PC-3 (cell line): ENCODE measurements at regions not wholly inside any gene's neighbourhood (a gene's known extent, or its start where the extent isn't known, plus 50 kb on each side); places are given as distances from the start of the nearest gene placed in this dataset.
A peak's percentile ranks its signal among the peaks of the same experiment; 100 is the strongest.

Experiments used
- ATAC-seq: fragments of 200-7000 bp; cut with Tn5 transposase; 2 replicates; pipeline ENCODE4 v1.9.1; 2020; ENCODE audit warnings: mild to moderate bottlenecking, moderate library complexity
- BruUV-seq: library from RNA; stranded (reverse); fragments of 400-500 nt; replicated peaks from 2 replicates; lab custom pipeline; 2021; lab: Mats Ljungman, UMichigan
- CTCF ChIA-PET: fragments of 300-600 bp; sonication (Branson Sonifier 250); formaldehyde crosslinking; loops from one replicate; lab custom pipeline; 2022; ENCODE audit warnings: antibody characterized with exemption; lab: Charles Lee
- POLR2A ChIA-PET: fragments of 300-600 bp; sonication (Branson Sonifier 250); formaldehyde crosslinking; loops from one replicate; lab custom pipeline; 2022; ENCODE audit warnings: antibody characterized with exemption; ENCODE audit not compliant: unreplicated experiment; lab: Charles Lee
- DNase-seq: peaks from one replicate; pipeline ENCODE4 v3.0.0-alpha.2; 2015
- H2AFZ ChIP-seq: fragments of 300-600 bp; sonication (generic); 2 replicates; pipeline ENCODE4 v1.6.0; 2016; ENCODE audit warnings: antibody characterized with exemption, low read length
- H3F3A ChIP-seq: fragments of 300-600 bp; sonication (generic); one replicate; pipeline ENCODE4 v1.6.0; 2017; ENCODE audit warnings: antibody characterized with exemption, low read length, control low read depth, mild to moderate bottlenecking; ENCODE audit not compliant: unreplicated experiment
- H3K27ac ChIP-seq: fragments of 300-600 bp; sonication (generic); 2 replicates; pipeline ENCODE4 v1.5.1; 2016; ENCODE audit warnings: mild to moderate bottlenecking, low read length
- H3K27me3 ChIP-seq: fragments of 300-600 bp; sonication (generic); 2 replicates; pipeline ENCODE4 v1.6.1; 2016; ENCODE audit warnings: low read length, mixed read lengths
- H3K36me3 ChIP-seq: fragments of 300-600 bp; sonication (generic); 2 replicates; pipeline ENCODE4 v1.6.1; 2016; ENCODE audit warnings: low read depth, mixed run types, low read length, mixed read lengths
- H3K4me1 ChIP-seq: fragments of 300-600 bp; sonication (generic); 2 replicates; pipeline ENCODE4 v1.5.1; 2016; ENCODE audit warnings: low read length; ENCODE audit not compliant: insufficient read depth
- H3K4me2 ChIP-seq: fragments of 300-600 bp; sonication (generic); 2 replicates; pipeline ENCODE4 v1.6.0; 2016; ENCODE audit warnings: low read length
- H3K4me3 ChIP-seq: fragments of 300-600 bp; sonication (generic); 2 replicates; pipeline ENCODE4 v1.5.1; 2016; ENCODE audit warnings: mild to moderate bottlenecking, low read length, mixed read lengths
- H3K79me2 ChIP-seq: fragments of 300-600 bp; sonication (generic); 2 replicates; pipeline ENCODE4 v1.6.1; 2017; ENCODE audit warnings: low read length, mixed read lengths
- H3K9ac ChIP-seq: fragments of 300-600 bp; sonication (generic); 2 replicates; pipeline ENCODE4 v1.6.0; 2016; ENCODE audit warnings: mild to moderate bottlenecking, low read length
- H3K9me2 ChIP-seq: fragments of 300-600 bp; sonication (generic); replicated peaks from 2 replicates; pipeline ENCODE4 v1.6.1; 2016; ENCODE audit warnings: mixed run types, low read length, mixed read lengths
- H3K9me3 ChIP-seq: fragments of 300-600 bp; sonication (generic); 2 replicates; pipeline ENCODE4 v1.6.1; 2016; ENCODE audit warnings: low read length, mixed read lengths
- H4K20me1 ChIP-seq: fragments of 300-600 bp; sonication (generic); 2 replicates; pipeline ENCODE4 v1.6.1; 2016; ENCODE audit warnings: low read length, mixed read lengths
- EZH2 ChIP-seq: fragments of 300-600 bp; sonication (generic); IDR thresholded peaks from one replicate; pipeline ENCODE4 v1.6.1; 2017; ENCODE audit warnings: antibody characterized with exemption, mild to moderate bottlenecking, low read length; ENCODE audit not compliant: unreplicated experiment
- EZH2phosphoT487 ChIP-seq: fragments of 300-600 bp; sonication (generic); IDR thresholded peaks from 2 replicates; pipeline ENCODE4 v1.6.1; 2018; ENCODE audit warnings: mild to moderate bottlenecking, antibody characterized with exemption, low read length, borderline replicate concordance
- intact Hi-C: fragments of 100-400 bp; cut with micrococcal nuclease; formaldehyde crosslinking; loops from 2 replicates; pipeline ENCODE4 v1.9.0; 2023
- TF ChIP-seq, protein P1 (sequence below): fragments of 300-600 bp; sonication (generic); conservative IDR thresholded peaks from 2 replicates; pipeline ENCODE4 v1.5.1; 2017; ENCODE audit warnings: antibody characterized with exemption, low read depth, mild to moderate bottlenecking, low read length

DNA sequence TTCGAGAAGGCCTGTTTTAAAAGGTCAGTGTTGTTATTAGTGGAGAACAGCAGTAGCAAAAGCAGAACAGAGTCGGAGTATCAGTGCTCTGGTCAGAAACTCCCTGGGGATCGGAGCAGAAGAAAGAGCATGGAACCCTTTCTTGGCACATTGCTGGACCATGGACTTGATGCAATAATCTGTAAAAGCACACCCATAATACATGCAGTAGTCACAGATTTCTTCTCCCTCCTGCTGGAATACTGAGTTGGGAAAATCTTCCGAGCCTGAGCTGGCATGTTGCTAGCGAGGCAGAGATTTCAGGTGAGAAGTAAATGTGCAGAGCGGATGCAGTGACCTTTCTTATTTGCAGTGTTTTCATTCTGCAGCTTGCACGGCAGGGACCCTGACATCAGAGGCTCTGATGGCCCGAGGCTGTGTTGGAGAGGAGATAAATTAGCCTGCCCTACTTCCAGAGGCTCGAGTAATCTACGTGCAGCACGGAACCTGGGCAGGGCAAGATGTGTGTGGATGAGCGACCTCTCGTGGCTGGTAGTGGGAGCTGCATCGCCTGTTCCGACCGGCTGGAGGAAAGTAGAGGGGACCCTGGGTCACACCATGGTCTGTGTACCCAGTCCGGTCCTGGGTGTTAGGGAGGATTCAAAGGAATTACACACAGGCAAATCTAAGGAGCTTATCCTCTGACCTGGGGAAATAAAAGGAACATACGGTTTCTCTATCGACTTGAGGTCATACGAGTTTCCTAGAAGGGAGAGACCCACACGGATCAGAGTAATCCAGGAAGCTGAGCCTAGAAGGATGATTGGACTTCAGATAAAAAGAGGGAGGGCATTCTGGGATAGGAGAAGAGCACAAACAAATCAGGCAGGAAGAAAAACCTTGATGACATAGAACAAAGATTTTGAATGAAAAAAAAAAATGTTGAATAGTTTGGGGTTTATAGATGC lies 137.0 kb upstream of the STMND1 start:
- no peaks in the 10 kb centered on the region for H4K20me1 ChIP-seq
- no peaks in the 10 kb centered on the region for H3K9me2 ChIP-seq
- ATAC-seq (peak; percentile 94), DNase-seq (peak; percentile 79)
- ChIA-PET CTCF (interaction anchor here (0.6 to 2.6 kb wide), 6 partner anchors 18 to 204 kb away, joined by 3 to 8 read pairs (median 5); partner anchors contain the start of gene ATXN1), POLR2A (no interaction called here)
- no peak for TF ChIP-seq EZH2phosphoT487
- TF ChIP-seq, protein P1, sequence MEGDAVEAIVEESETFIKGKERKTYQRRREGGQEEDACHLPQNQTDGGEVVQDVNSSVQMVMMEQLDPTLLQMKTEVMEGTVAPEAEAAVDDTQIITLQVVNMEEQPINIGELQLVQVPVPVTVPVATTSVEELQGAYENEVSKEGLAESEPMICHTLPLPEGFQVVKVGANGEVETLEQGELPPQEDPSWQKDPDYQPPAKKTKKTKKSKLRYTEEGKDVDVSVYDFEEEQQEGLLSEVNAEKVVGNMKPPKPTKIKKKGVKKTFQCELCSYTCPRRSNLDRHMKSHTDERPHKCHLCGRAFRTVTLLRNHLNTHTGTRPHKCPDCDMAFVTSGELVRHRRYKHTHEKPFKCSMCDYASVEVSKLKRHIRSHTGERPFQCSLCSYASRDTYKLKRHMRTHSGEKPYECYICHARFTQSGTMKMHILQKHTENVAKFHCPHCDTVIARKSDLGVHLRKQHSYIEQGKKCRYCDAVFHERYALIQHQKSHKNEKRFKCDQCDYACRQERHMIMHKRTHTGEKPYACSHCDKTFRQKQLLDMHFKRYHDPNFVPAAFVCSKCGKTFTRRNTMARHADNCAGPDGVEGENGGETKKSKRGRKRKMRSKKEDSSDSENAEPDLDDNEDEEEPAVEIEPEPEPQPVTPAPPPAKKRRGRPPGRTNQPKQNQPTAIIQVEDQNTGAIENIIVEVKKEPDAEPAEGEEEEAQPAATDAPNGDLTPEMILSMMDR = peak; percentile 95
- peak overlapping the region; percentile 63 for H2AFZ ChIP-seq
- no peaks in the 10 kb centered on the region for H3F3A ChIP-seq
- H3K79me2 ChIP-seq = no peaks in the 10 kb centered on the region
- H3K27ac ChIP-seq = no peak overlapping the region
- peak overlapping the region; percentile 42 for H3K4me3 ChIP-seq
- BruUV-seq = no TSS peak
- H3K4me1 ChIP-seq = peaks cover 24% of the 10 kb centered on the region
- H3K9me3 ChIP-seq = no peaks in the 10 kb centered on the region
- no peaks in the 10 kb centered on the region for H3K36me3 ChIP-seq
- H3K27me3 ChIP-seq = no peaks in the 10 kb centered on the region
- H3K4me2 ChIP-seq = peak overlapping the region; percentile 68
- H3K9ac ChIP-seq = no peak overlapping the region
- intact Hi-C loops = loop anchor here (1.0 kb wide), 2 partner anchors 121 to 201 kb away; no protein-coding TSS in a partner anchor

DNA sequence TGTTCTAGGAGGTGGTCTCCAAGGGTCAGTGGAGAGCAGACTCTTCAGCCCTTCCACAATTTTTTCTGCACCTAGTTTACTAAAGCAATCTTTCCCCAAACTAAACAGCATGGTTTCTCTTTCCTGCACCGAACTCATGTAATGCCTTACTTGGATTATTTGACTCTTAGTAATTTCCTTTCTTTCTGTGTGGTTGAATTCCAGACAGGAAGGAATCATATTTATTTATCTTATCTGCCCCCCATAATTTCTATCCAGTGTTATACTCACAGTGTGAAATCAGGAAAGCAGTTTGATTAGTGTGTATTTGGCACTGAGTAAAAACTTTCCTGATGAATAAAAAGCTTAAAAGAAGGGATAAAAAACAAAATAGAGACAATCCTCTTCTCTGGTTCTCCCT lies 140.3 kb upstream of the STMND1 start:
- H3K4me1 ChIP-seq = peaks cover 24% of the 10 kb centered on the region
- H4K20me1 ChIP-seq = no peaks in the 10 kb centered on the region
- intact Hi-C loops = no loop called here
- H3K27ac ChIP-seq = no peak overlapping the region
- no peaks in the 10 kb centered on the region for H3K9me3 ChIP-seq
- no peak for TF ChIP-seq EZH2
- no peak for TF ChIP-seq EZH2phosphoT487
- TF ChIP-seq, protein P1 = no peak
- DNase-seq = peak; percentile 6
- H3F3A ChIP-seq = no peaks in the 10 kb centered on the region
- H3K4me2 ChIP-seq = no peak overlapping the region
- BruUV-seq = no TSS peak
- no peak overlapping the region; the same call in 1 of the 2 replicates for H2AFZ ChIP-seq
- H3K36me3 ChIP-seq = no peaks in the 10 kb centered on the region
- ATAC-seq = no peak
- H3K9me2 ChIP-seq = no peaks in the 10 kb centered on the region
- ChIA-PET CTCF (no interaction called here), POLR2A (no interaction called here)
- no peak overlapping the region for H3K4me3 ChIP-seq
- no peak overlapping the region for H3K9ac ChIP-seq
- no peaks in the 10 kb centered on the region for H3K27me3 ChIP-seq
- H3K79me2 ChIP-seq = no peaks in the 10 kb centered on the region

DNA sequence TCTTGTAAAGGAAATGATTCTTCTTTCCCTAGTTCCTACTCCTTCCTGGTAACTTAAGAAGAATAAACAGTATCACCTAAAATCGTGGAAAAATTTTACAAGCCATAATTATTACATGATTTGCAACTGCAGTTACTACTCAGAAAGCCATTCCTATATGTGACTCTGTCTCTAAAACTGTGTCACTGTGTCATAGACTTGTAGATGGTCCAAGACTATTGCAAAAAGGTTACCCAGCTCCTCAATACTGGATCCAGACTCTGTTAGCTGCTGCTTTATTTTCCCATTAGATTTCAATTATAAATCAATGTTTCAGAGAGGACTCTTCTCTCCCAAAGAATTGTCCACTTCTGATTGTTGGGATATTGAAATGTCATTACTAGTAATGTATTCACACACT lies 142.1 kb upstream of the STMND1 start:
- ChIA-PET POLR2A (no interaction called here), CTCF (no interaction called here)
- ATAC-seq (peak; percentile 18; the same call in 1 of the 2 replicates), DNase-seq (no peak)
- Histone ChIP-seq H2AFZ (no peak overlapping the region), H3K9me3 (no peaks in the 10 kb centered on the region), H3K4me2 (no peak overlapping the region), H3K27me3 (no peaks in the 10 kb centered on the region), H4K20me1 (no peaks in the 10 kb centered on the region), H3F3A (no peaks in the 10 kb centered on the region), H3K27ac (no peak overlapping the region), H3K9me2 (no peaks in the 10 kb centered on the region), H3K36me3 (no peaks in the 10 kb centered on the region), H3K79me2 (no peaks in the 10 kb centered on the region), H3K4me1 (peaks cover 14% of the 10 kb centered on the region), H3K9ac (no peak overlapping the region), H3K4me3 (no peak overlapping the region)
- TF ChIP-seq, protein P1 = no peak
- no peak for TF ChIP-seq EZH2
- no peak for TF ChIP-seq EZH2phosphoT487
- BruUV-seq = no TSS peak
- intact Hi-C loops = loop anchor here (10.0 kb wide), 1 partner anchor 625 kb away; no protein-coding TSS in a partner anchor
